Limb (tissue), 2 donors: ENCODE measurements at regions not wholly inside any gene's neighbourhood (a gene's known extent, or its start where the extent isn't known, plus 50 kb on each side); places are given as distances from the start of the nearest gene placed in this dataset.

ENCODE experiments used
- DNase-seq, 2 donors: peaks; one replicate each; pipeline ENCODE4 v3.0.0-alpha.2; 2016; ENCODE audit errors: extremely low spot score in 2 of 2

GRCh38 chr18:68623342-68623741 lies 91.6 kb downstream of the TMX3 start:
- peak; percentile 50 to 72 for DNase-seq

DNA sequence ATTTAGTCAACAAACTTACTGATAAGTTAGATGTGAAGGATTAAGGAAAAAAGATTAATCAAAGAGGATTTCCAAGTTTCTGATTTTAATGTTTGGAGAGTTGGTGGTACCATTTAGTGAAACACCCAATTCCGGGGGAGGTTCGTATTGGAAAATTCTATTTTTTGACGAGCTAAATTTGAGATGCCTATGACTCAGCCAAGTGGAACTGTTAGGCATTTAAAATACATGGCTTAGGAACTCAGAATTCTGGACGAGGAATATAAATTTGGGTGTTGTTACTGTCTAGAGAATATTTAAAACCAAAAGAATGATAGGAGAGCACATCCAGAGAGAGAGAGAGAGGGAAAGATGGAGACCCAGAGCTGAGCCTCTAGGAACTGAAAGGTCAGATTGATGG lies 103.6 kb downstream of the TMX3 start:
- DNase-seq: no peak

DNA sequence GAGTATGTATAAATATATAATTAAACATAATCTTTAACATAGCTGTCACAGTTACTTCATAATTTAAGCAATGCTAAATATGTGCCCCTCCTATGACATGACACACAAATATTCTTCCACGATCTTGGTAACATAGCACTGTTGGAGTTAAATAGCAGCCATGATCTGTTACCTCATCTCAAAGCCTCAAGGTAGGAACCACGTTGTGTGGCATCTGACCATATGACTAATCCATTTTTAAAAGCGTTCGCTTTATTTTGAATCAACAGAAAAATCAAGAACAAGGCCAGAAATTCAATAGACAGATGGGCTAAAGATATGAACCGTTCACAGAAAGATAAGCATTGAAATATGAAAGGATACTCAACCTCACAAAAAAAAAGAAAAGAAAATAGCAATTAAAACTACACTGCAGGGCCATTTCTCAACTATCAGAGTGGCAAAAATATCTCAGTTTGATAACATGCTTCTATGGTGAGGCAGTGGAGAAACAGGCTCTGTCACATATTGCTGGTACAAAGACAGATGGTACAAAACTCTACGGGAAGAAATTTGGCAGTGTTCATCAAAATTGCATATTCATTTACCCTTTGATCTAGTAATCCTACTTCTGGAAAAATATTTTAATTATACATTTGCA lies 105.9 kb downstream of the TMX3 start:
- no peak for DNase-seq

DNA sequence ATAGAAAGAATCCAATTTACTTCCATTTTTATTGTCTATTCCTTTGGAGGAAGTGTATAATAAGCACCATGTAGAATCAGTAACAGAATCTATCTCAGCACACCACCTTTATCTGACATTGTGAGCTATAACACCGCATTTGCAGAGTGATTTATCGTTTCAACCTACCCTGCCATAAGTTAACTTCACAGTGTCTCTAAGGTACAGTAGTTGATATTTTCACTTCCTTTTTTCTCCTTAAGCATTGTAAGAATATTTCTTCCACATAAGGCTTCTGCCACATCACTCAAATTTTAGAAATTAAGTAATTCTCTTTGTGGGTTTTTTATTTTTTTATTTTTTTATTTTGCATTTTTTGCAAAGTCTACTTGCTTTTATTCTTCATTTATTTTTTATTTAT lies 107.1 kb downstream of the TMX3 start:
- DNase-seq: no peak

DNA sequence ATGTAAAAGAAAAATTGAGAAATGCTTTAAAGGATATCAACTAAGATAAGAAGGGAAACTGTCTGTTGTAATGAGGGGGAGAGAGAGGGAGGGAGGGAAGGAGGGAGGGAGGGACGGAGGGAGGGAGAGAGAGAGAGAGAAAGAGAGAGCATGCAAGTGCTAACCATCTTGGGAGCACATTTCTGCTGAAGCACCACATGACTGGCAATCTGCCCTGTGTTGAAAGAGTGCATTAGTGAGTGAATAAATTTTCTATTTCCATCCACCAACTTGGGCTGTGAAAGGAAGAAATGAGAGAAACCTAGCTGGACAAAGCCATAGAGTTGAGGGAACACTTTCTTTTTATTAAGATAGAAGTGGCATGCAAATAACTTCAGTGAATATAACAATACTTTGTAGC lies 110.7 kb downstream of the TMX3 start:
- no peak for DNase-seq

- no peak for DNase-seq
These were observed 118.9 kb downstream of the TMX3 start for GRCh38 chr18:68596016-68596415.

GRCh38 chr18:68588169-68588568 lies 126.7 kb downstream of the TMX3 start:
- no peak for DNase-seq

- no peak for DNase-seq
These were observed 131.2 kb downstream of the TMX3 start for GRCh38 chr18:68583685-68584084.

GRCh38 chr18:68574311-68574710 lies 140.6 kb downstream of the TMX3 start:
- DNase-seq: no peak

GRCh38 chr18:68569936-68570335 lies 145.0 kb downstream of the TMX3 start:
- DNase-seq: no peak

DNA sequence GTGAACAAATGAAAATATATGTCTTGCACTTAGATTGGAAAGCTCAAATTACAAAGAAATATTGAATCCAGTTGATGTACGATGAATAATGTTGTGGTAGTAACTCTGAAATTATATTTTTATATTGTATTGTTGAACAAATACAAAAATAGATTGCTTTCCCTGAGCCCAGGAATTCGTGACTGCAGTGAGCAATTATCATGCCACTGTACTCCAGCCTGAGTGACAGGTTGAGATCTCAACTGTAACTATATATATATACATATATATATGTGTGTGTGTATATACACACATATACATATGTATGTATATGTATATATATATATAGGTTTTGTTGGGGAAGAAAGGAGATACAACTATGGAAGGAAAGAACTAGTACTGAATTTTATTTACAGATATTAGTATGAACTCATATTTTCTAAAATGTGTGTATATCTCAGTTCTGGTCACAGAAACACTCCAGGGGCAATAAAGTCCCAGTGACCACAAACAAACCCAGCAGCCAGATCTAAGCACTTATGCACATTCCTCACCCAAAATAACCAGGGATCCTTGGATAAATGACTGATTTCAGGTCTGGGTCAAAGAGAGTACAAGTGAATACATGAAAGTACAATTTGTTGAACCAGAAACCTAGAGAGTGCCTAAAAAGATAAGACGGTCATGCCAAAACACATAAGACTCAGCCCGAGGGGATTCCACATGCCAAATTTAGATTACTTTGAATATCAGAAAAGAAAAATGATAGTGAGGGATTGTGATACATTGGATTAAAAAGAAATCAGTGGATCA lies 146.3 kb downstream of the TMX3 start:
- DNase-seq: no peak

- DNase-seq: no peak
These were observed 147.9 kb downstream of the TMX3 start for GRCh38 chr18:68566991-68567390.

DNA sequence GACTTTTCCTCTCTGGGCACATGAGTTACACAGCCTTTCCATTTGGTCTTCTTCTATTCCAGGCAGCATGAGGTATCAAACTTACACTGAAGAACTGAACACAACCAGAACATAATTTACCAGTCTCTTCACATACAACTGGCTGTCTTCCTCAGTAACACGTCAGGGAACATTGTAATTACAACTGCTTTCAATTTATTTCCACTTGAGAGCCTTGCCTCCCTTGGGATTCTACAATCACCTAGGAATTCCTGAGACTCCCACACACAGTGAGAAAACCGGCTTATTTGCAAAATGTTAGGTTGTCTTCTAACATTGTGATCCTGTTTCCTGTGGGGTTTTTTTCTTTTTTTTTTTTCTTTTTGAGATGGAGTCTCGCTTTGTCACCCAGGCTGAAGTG lies 149.9 kb downstream of the TMX3 start:
- no peak for DNase-seq

GRCh38 chr18:68564351-68564750 lies 150.6 kb downstream of the TMX3 start:
- no peak for DNase-seq

- DNase-seq: no peak
These were observed 154.8 kb downstream of the TMX3 start for GRCh38 chr18:68560128-68560527.

DNA sequence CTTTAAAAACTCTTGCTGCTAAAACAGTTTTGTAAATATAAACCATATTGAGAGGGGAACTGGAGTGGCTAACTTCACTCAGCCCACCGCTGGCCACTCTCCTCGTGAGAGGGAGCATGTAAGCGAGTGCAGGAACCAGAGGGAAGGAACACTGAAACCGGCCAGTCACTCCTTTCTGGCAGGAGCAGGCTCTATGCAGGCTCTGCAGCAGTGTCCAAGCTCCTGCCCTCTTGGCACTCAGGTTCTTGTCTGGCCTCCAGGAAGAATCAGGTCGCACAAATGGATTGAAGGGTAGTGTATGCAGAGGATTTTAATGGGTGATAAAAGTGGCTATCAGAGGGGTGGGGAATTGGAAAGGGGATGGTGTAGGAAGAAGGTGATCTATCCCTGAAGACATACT lies 157.7 kb downstream of the TMX3 start:
- DNase-seq: no peak

DNA sequence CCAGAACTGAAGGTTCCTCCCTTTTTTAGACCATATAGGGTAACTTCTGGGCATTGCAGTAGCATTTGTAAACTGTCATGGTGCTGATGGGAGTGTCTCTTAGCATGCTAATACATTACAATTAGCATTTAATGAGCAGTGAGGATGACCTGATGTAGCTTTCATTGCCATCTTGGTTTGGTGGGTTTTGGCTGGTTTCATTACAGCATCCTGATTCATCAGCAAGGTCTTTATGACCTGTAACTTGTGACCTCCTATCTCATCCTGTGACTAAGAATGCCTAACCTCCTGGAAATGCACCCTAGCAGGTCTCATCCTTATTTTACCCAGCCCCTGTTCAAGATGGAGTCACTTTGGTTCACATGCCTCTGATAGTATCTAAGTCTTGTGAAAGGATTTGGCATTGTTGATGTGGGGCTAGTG lies 159.0 kb downstream of the TMX3 start:
- no peak for DNase-seq

DNA sequence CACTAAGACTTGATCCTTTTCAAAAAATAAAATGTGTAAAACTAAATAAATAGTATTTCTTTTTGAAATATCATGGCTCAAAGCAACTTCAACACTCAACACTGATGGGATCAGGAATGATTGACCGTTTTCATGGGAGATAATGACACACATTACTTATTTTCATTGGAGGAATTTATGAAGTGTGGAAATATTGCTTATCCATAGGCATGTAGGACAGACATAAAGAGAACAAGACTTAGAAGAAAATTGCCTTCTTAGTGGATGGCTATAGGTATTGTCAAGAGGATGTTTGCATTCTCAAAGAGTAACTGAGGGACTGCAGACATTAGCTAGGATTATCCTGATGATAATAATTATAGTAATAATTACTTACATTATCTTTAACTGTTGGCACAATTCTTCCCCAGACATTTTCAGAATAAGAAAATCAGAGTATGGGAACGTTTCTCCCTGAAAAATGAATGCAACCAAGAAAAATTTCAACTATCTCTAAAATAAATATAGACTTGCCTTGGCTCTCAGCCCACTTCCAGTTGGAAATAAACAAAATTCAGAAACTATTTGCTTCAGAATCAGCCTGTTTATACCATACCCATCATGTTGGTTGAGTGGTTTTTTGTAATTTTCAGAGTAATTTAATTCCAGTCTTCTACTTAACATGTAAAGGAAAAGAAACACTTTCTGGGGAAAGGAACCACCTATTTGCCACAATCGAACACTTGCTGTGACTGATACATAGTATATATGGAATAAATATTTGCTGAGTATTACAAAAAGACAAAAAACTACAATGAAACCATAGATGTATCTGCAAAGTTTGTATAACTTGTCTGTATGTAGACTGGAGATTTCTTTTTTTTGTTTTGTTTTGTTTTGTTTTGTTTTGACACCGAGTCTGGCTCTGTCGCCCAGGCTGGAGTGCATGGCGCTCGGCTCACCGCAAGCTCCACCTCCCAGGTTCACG lies 165.7 kb downstream of the TMX3 start:
- no peak for DNase-seq

GRCh38 chr18:68543344-68543743 lies 171.6 kb downstream of the TMX3 start:
- DNase-seq: no peak

- DNase-seq: no peak
These were observed 172.1 kb downstream of the TMX3 start for GRCh38 chr18:68542846-68543245.

DNA sequence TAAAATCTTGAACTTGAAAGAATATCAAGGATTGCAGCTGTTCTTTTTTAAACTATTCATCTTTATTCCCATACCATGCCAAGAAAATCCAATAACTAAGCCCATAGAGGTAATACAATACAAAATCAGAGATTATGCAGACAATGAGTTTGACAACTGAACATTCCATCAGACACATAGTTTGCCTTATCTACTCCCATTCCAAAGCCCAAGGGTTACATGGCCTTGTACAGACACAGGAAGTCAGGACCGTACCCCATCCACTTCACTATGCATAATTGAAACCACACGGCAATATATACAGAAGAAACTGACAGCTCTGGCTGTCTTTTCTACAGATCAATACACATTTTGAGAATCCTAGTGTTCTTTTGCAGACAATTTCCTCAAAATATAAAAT lies 181.3 kb downstream of the TMX3 start:
- DNase-seq: no peak

DNA sequence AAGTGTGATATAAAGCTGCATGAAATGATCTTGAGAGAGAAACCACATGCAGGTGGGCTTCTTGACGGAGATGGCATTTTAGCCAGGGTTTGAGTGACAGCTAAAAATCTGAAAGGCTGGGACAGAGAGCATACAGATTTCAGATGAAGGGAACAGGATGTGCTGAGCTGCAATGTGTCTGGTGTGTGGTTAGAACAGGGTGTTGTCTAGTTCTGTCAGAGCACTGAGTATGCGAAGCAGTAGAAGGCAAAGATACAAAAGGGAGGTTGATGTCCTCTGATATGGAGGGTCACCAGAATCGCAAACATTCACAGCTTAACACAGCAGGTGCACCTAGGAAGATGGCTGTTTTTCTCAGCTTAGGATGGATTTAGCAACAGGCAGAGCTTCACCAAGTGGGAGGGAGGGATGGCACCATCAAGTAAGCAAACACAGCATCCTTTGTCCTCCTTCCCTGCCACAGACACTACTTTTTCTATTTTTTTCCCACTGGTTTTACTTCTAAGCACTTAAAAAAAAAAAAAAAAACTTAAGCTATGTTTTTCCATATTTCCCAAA lies 182.5 kb downstream of the TMX3 start:
- no peak for DNase-seq
